GM18907 (cell line): ENCODE measurements at regions not wholly inside any gene's neighbourhood (a gene's known extent, or its start where the extent isn't known, plus 50 kb on each side); places are given as distances from the start of the nearest gene placed in this dataset.

Experiments used
- ATAC-seq: cut with Tn5 transposase; IDR thresholded peaks from one replicate; pipeline ENCODE4 v1.9.1; 2021; ENCODE audit warnings: mild to moderate bottlenecking, moderate library complexity; ENCODE audit not compliant: unreplicated experiment

- ATAC-seq: no peak
Measured at GRCh38 chr3:102078401-102078800, 229.1 kb downstream of the NFKBIZ start.

GRCh38 chr3:102078854-102079808 lies 229.8 kb downstream of the NFKBIZ start:
- ATAC-seq: no peak

GRCh38 chr3:102079809-102080197 lies 230.5 kb downstream of the NFKBIZ start:
- ATAC-seq: no peak

GRCh38 chr3:102081572-102082289 lies 232.4 kb downstream of the NFKBIZ start:
- ATAC-seq: no peak

GRCh38 chr3:102083473-102083872 lies 234.2 kb downstream of the NFKBIZ start:
- no peak for ATAC-seq

- no peak for ATAC-seq
Measured at GRCh38 chr3:102084006-102084405, 234.7 kb downstream of the NFKBIZ start.

GRCh38 chr3:102084704-102085103 lies 235.4 kb downstream of the NFKBIZ start:
- no peak for ATAC-seq

GRCh38 chr3:102085431-102086176 lies 236.3 kb downstream of the NFKBIZ start:
- ATAC-seq: no peak

GRCh38 chr3:102087236-102087635 lies 237.9 kb downstream of the NFKBIZ start:
- no peak for ATAC-seq

- no peak for ATAC-seq
Measured at GRCh38 chr3:102089239-102089638, 239.9 kb downstream of the NFKBIZ start.

- no peak for ATAC-seq
Measured at GRCh38 chr3:102089904-102090720, 240.8 kb downstream of the NFKBIZ start.

GRCh38 chr3:102090721-102091045 lies 241.4 kb downstream of the NFKBIZ start:
- ATAC-seq: no peak

GRCh38 chr3:102091358-102091757 lies 242.0 kb downstream of the NFKBIZ start:
- ATAC-seq: no peak

- ATAC-seq: peak; percentile 53
Measured at GRCh38 chr3:102092617-102093466, 243.5 kb downstream of the NFKBIZ start.

GRCh38 chr3:102094506-102094905 lies 245.2 kb downstream of the NFKBIZ start:
- no peak for ATAC-seq

- no peak for ATAC-seq
Measured at GRCh38 chr3:102095383-102095782, 246.1 kb downstream of the NFKBIZ start.

- ATAC-seq: no peak
Measured at GRCh38 chr3:102096066-102096465, 246.8 kb downstream of the NFKBIZ start.

GRCh38 chr3:102098130-102098885 lies 249.0 kb downstream of the NFKBIZ start:
- no peak for ATAC-seq

GRCh38 chr3:102099913-102100312 lies 250.6 kb downstream of the NFKBIZ start:
- no peak for ATAC-seq
